Activated CD4-positive, CD25-positive, alpha-beta regulatory T cell treated with anti-CD3 and anti-CD28 coated beads, Interleukin-2, amount 50 U/mL, for 72 hours (primary cell): ENCODE measurements at regions not wholly inside any gene's neighbourhood (a gene's known extent, or its start where the extent isn't known, plus 50 kb on each side); places are given as distances from the start of the nearest gene placed in this dataset.

ENCODE experiments used
- DNase-seq: peaks from one replicate; pipeline ENCODE4 v3.0.0; 2021

GRCh38 chr2:9077691-9078090 lies 74.2 kb upstream of the MBOAT2 start:
- no peak for DNase-seq

DNA sequence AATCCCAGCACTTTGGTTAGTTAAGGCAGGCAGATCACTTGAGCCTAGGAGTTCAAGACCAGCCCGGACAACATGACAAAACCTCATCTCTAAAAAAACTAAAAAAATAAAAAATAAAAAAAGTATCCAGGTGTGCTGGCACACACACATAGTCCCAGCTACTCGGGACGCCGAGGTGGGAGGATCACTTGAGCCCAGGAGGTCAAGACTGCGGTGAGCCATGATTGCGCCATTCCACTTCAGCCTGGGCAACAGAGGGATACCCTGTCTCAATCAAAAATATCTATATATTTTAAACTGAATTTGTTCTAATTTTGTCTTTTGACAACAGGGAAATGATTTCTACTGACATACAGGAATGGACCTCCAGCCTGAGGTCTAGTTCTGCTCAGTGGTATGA lies 73.3 kb upstream of the MBOAT2 start:
- DNase-seq = no peak

GRCh38 chr2:9076210-9076609 lies 72.7 kb upstream of the MBOAT2 start:
- DNase-seq = no peak

GRCh38 chr2:9074930-9075329 lies 71.4 kb upstream of the MBOAT2 start:
- no peak for DNase-seq

GRCh38 chr2:9071584-9072124 lies 68.2 kb upstream of the MBOAT2 start:
- DNase-seq = no peak

- DNase-seq = no peak
Observed at GRCh38 chr2:9071032-9071431, 67.5 kb upstream of the MBOAT2 start.

DNA sequence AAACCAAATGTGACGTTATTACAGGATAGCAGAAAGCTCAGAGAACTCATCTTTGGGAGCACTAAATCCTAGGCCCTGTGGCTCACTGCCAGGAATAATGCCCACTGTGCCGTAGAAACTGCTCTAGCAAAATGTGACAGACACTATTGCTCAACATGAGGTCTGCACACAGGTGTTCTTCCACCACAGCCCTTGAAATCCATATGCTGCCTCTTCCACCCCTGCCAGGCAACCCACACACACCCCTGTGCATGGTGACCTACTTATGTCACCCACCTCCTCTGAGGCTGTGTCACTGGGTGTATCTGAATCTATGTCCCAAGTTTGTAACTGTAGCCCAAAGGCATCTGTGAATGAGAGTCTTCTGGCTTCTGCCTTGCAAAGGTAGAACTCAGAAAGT lies 66.1 kb upstream of the MBOAT2 start:
- DNase-seq = no peak

DNA sequence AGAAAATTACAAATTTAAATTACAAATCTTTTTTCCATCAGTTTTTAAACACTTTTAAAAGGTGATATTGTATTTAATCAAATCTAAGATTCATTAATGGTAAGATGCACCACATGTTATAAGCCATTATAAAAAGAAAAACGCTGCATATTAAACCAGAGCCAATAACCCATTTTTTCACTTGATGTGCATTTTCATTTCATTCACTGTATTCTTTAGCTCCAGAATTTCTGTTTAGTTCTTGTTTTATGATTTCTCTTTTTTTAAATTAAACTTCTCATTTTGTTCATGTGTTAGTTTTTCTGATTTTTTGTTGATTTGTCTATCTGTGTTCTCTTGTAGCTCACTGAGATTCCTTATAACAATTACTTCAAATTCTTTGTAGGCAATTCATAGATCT lies 62.4 kb upstream of the MBOAT2 start:
- no peak for DNase-seq

- DNase-seq = no peak
Observed at GRCh38 chr2:9063023-9063606, 59.6 kb upstream of the MBOAT2 start.

DNA sequence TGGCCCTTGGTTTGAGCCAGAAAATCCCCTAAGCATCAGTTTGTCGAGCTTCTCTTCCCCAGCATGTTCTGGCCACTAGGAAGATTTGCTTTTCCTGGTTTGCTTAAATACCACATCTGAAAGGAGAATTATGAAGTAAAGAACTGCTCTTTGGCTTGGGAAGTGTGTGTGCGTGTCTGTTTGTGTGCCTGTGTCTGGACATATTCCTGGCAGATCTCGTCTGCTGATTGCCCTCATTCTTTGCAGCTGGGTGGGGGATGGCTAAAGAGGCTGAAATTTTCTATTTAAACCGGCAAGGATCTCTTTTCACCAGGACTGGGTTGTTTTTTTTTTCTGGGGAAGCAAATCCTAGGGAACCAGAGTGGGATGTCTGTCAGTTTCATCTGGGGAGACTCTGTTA lies 57.3 kb upstream of the MBOAT2 start:
- DNase-seq = no peak

DNA sequence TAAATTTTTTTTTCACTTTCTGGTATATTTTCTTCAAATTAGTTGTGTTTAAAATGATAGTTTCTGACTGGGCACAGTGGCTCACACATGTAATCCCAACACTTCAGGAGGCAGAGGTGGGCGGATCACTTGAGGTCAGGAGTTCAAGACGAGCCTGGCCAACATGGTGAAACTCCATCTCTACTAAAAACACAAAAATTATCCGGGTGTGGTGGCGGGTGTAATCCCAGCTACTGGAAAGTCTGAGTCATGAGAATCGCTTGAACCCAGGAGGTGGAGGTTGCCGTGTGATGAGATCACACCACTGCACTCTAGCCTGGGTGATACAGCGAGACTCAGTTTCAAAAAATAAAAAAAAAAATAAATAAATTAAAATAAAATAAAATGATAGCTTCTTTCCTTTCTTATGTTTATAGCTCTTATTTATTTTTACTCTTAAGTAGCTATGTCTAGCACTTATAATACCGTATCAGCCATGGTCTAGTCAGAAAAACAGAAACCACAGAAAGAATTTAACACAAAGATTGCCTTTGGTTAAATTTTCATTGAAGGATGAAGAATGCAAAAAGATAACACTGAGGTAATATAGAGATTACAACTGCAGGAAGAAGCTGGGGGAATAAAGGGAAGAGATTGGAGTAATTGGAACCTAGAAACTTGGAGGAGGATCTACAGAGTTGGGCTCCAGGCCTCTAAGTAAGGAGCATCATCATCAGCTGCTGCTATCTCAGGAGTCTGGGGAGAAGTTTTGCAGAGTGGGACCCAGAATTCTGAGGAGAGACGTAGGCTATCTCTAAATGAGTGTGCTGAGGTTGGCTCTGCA lies 54.7 kb upstream of the MBOAT2 start:
- DNase-seq = no peak

DNA sequence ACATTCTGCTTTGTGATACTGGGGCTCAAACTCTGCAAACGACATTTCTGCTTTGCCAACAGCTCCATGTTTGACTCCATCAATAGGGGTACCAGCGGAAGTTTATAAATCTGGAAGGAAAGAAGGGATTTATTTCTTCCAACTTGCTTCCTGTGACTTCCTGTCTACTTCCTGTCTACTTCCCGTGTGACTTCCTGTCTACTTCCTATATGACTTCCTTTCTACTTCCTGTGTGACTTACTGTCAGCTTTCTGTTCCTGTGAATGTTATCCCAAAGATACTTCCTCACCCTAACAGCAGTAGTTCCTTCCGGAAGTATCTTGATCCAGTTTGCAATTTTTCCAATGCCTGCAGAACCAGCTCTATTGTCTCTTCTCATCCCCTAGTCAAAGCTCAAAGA lies 52.0 kb upstream of the MBOAT2 start:
- no peak for DNase-seq

- no peak for DNase-seq
Observed at GRCh38 chr2:9053534-9053931, 50.0 kb upstream of the MBOAT2 start.
